HUES6 (cell line): ENCODE measurements at regions not wholly inside any gene's neighbourhood (a gene's known extent, or its start where the extent isn't known, plus 50 kb on each side); places are given as distances from the start of the nearest gene placed in this dataset.
"Not testable (repeated sequence)": the region's sequence is repeated elsewhere in the genome, so short reads cannot be mapped to it uniquely, and the experiment has no call there.

Source experiments
- H3K27ac ChIP-seq: 2 replicates; pipeline ENCODE4 v1.7.0; 2013; ENCODE audit warnings: low read depth, mild to moderate bottlenecking, low read length, inconsistent platforms
- H3K27me3 ChIP-seq: 2 replicates; pipeline ENCODE4 v1.6.1; 2013; ENCODE audit warnings: low read length; ENCODE audit not compliant: control insufficient read depth, insufficient read depth
- H3K36me3 ChIP-seq: 2 replicates; pipeline ENCODE4 v1.6.1; 2013; ENCODE audit warnings: low read length; ENCODE audit not compliant: control insufficient read depth, insufficient read depth
- H3K4me1 ChIP-seq: 2 replicates; pipeline ENCODE4 v1.6.1; 2013; ENCODE audit warnings: low read length; ENCODE audit not compliant: control insufficient read depth, insufficient read depth
- H3K4me3 ChIP-seq: 2 replicates; pipeline ENCODE4 v1.5.1; 2013; ENCODE audit warnings: low read depth, low read length
- H3K9ac ChIP-seq: one replicate; pipeline ENCODE4 v1.6.1; 2013; ENCODE audit warnings: mild to moderate bottlenecking, low read length
- H3K9me3 ChIP-seq: 2 replicates; pipeline ENCODE4 v1.6.1; 2013; ENCODE audit warnings: low read depth, low read length; ENCODE audit not compliant: control insufficient read depth, insufficient read depth

GRCh38 chr7:25686493-25686892 lies 458.2 kb upstream of the NPVF start:
- H3K36me3 ChIP-seq = no peaks in the 10 kb centered on the region
- no peak overlapping the region for H3K9ac ChIP-seq
- no peak overlapping the region for H3K4me3 ChIP-seq
- H3K27ac ChIP-seq = no peak overlapping the region
- H3K4me1 ChIP-seq = no peaks in the 10 kb centered on the region
- H3K27me3 ChIP-seq = no peaks in the 10 kb centered on the region
- H3K9me3 ChIP-seq = no peaks in the 10 kb centered on the region

GRCh38 chr7:25694211-25694610 lies 457.8 kb upstream of the NFE2L3 start:
- Histone ChIP-seq H3K36me3 (no peaks in the 10 kb centered on the region), H3K27me3 (no peaks in the 10 kb centered on the region), H3K27ac (no peak overlapping the region), H3K9me3 (no peaks in the 10 kb centered on the region), H3K4me3 (no peak overlapping the region), H3K9ac (no peak overlapping the region), H3K4me1 (peaks cover 9% of the 10 kb centered on the region)

GRCh38 chr7:25694699-25695098 lies 457.3 kb upstream of the NFE2L3 start:
- Histone ChIP-seq H3K27ac (no peak overlapping the region), H3K9ac (no peak overlapping the region), H3K4me3 (no peak overlapping the region), H3K4me1 (peaks cover 9% of the 10 kb centered on the region), H3K27me3 (no peaks in the 10 kb centered on the region), H3K9me3 (no peaks in the 10 kb centered on the region), H3K36me3 (no peaks in the 10 kb centered on the region)

- H3K4me3 ChIP-seq = no peak overlapping the region
- H3K36me3 ChIP-seq = no peaks in the 10 kb centered on the region
- H3K4me1 ChIP-seq = peaks cover 9% of the 10 kb centered on the region
- no peaks in the 10 kb centered on the region for H3K27me3 ChIP-seq
- H3K9me3 ChIP-seq = 0 out of 2 replicates have a peak, but pooled peaks cover 2% of the 10 kb centered on the region
- no peak overlapping the region for H3K27ac ChIP-seq
- H3K9ac ChIP-seq = no peak overlapping the region
Observed at GRCh38 chr7:25696571-25696970, 455.4 kb upstream of the NFE2L3 start.

- Histone ChIP-seq H3K36me3 (no peaks in the 10 kb centered on the region), H3K27me3 (no peaks in the 10 kb centered on the region), H3K9ac (no peak overlapping the region), H3K9me3 (0 out of 2 replicates have a peak, but pooled peaks cover 2% of the 10 kb centered on the region), H3K4me1 (peaks cover 9% of the 10 kb centered on the region), H3K4me3 (no peak overlapping the region), H3K27ac (no peak overlapping the region)
Observed at GRCh38 chr7:25698451-25699113, 453.4 kb upstream of the NFE2L3 start.

- H3K9ac ChIP-seq, H3K9me3 ChIP-seq, H3K4me1 ChIP-seq, H3K27ac ChIP-seq, H3K36me3 ChIP-seq, H3K4me3 ChIP-seq, H3K27me3 ChIP-seq: not testable (repeated sequence)
Observed at GRCh38 chr7:25700141-25700540, 451.9 kb upstream of the NFE2L3 start.

- Histone ChIP-seq H3K4me3 (no peak overlapping the region), H3K4me1 (peaks cover 2% of the 10 kb centered on the region; the same call in 1 of the 2 replicates), H3K9ac (no peak overlapping the region), H3K27me3 (no peaks in the 10 kb centered on the region), H3K36me3 (no peaks in the 10 kb centered on the region), H3K9me3 (peaks cover 15% of the 10 kb centered on the region; the same call in 1 of the 2 replicates), H3K27ac (no peak overlapping the region)
Observed at GRCh38 chr7:25704413-25704812, 447.6 kb upstream of the NFE2L3 start.

- H3K27me3 ChIP-seq = no peaks in the 10 kb centered on the region
- H3K9ac ChIP-seq = no peak overlapping the region
- peaks cover 2% of the 10 kb centered on the region; the same call in 1 of the 2 replicates for H3K4me1 ChIP-seq
- no peak overlapping the region for H3K4me3 ChIP-seq
- no peak overlapping the region for H3K27ac ChIP-seq
- no peaks in the 10 kb centered on the region for H3K36me3 ChIP-seq
- H3K9me3 ChIP-seq = peaks cover 13% of the 10 kb centered on the region; the same call in 1 of the 2 replicates
Observed at GRCh38 chr7:25706764-25707163, 445.2 kb upstream of the NFE2L3 start.

- no peaks in the 10 kb centered on the region for H3K36me3 ChIP-seq
- no peak overlapping the region for H3K9ac ChIP-seq
- H3K27me3 ChIP-seq = no peaks in the 10 kb centered on the region
Observed at GRCh38 chr7:25707768-25708620, 444.0 kb upstream of the NFE2L3 start.

GRCh38 chr7:25710959-25711358 lies 441.0 kb upstream of the NFE2L3 start:
- Histone ChIP-seq H3K27me3 (no peaks in the 10 kb centered on the region), H3K9me3 (peaks cover 10% of the 10 kb centered on the region; the same call in 1 of the 2 replicates), H3K36me3 (no peaks in the 10 kb centered on the region), H3K4me3 (no peak overlapping the region), H3K4me1 (peaks cover 14% of the 10 kb centered on the region; the same call in 1 of the 2 replicates), H3K27ac (no peak overlapping the region), H3K9ac (no peak overlapping the region)

More at GRCh38 chr7:25707768-25708620, 444.0 kb upstream of the NFE2L3 start:
- H3K27ac ChIP-seq = no peak overlapping the region
- H3K4me3 ChIP-seq = no peak overlapping the region
- H3K4me1 ChIP-seq = peaks cover 2% of the 10 kb centered on the region; the same call in 1 of the 2 replicates
- H3K9me3 ChIP-seq = peaks cover 13% of the 10 kb centered on the region; the same call in 1 of the 2 replicates

- Histone ChIP-seq H3K4me3 (no peak overlapping the region), H3K27me3 (no peaks in the 10 kb centered on the region), H3K27ac (no peak overlapping the region), H3K36me3 (no peaks in the 10 kb centered on the region), H3K9me3 (peaks cover 3% of the 10 kb centered on the region; the same call in 1 of the 2 replicates), H3K9ac (no peak overlapping the region), H3K4me1 (peaks cover 14% of the 10 kb centered on the region; the same call in 1 of the 2 replicates)
Observed at GRCh38 chr7:25711940-25712339, 440.1 kb upstream of the NFE2L3 start.
